ENCODE measurements at regions not wholly inside any gene's neighbourhood (a gene's known extent, or its start where the extent isn't known, plus 50 kb on each side); places are given as distances from the start of the nearest gene placed in this dataset.

- DNase-seq (ENCODE audit: low read depth, low spot score) = no peak
Measured at GRCh38 chr1:55585402-55585792, 370.2 kb upstream of the USP24 start.

- DNase-seq (ENCODE audit: low read depth, low spot score) = no peak
Measured at GRCh38 chr1:55584526-55585401, 369.6 kb upstream of the USP24 start.

- DNase-seq (ENCODE audit: low read depth, low spot score) = no peak
Measured at GRCh38 chr1:55582084-55582483, 366.9 kb upstream of the USP24 start.

- DNase-seq (ENCODE audit: low read depth, low spot score) = no peak
Measured at GRCh38 chr1:55580845-55581332, 365.7 kb upstream of the USP24 start.

- DNase-seq (ENCODE audit: low read depth, low spot score) = no peak
Measured at GRCh38 chr1:55579332-55580001, 364.3 kb upstream of the USP24 start.

GRCh38 chr1:55578646-55579045, 363.5 kb upstream of the USP24 start:
- DNase-seq (ENCODE audit: low read depth, low spot score) = no peak

GRCh38 chr1:55575571-55576279, 360.6 kb upstream of the USP24 start:
- no peak for DNase-seq (ENCODE audit: low read depth, low spot score)

GRCh38 chr1:55574691-55575225, 359.6 kb upstream of the USP24 start:
- no peak for DNase-seq (ENCODE audit: low read depth, low spot score)

- no peak for DNase-seq (ENCODE audit: low read depth, low spot score)
Measured at GRCh38 chr1:55572878-55573734, 357.9 kb upstream of the USP24 start.

- no peak for DNase-seq (ENCODE audit: low read depth, low spot score)
Measured at GRCh38 chr1:55571767-55572166, 356.6 kb upstream of the USP24 start.

- no peak for DNase-seq (ENCODE audit: low read depth, low spot score)
Measured at GRCh38 chr1:55569417-55569816, 354.3 kb upstream of the USP24 start.

- no peak for DNase-seq (ENCODE audit: low read depth, low spot score)
Measured at GRCh38 chr1:55568732-55569131, 353.6 kb upstream of the USP24 start.

- no peak for DNase-seq (ENCODE audit: low read depth, low spot score)
Measured at GRCh38 chr1:55560266-55560665, 345.1 kb upstream of the USP24 start.

GRCh38 chr1:55559842-55560241, 344.7 kb upstream of the USP24 start:
- no peak for DNase-seq (ENCODE audit: low read depth, low spot score)

GRCh38 chr1:55559161-55559611, 344.0 kb upstream of the USP24 start:
- DNase-seq (ENCODE audit: low read depth, low spot score) = no peak

GRCh38 chr1:55558515-55558914, 343.4 kb upstream of the USP24 start:
- DNase-seq (ENCODE audit: low read depth, low spot score) = no peak

GRCh38 chr1:55555956-55556725, 341.0 kb upstream of the USP24 start:
- no peak for DNase-seq (ENCODE audit: low read depth, low spot score)

- DNase-seq (ENCODE audit: low read depth, low spot score) = no peak
Measured at GRCh38 chr1:55554611-55555010, 339.4 kb upstream of the USP24 start.

- no peak for DNase-seq (ENCODE audit: low read depth, low spot score)
Measured at GRCh38 chr1:55552636-55553035, 337.5 kb upstream of the USP24 start.

GRCh38 chr1:55547405-55547804, 332.2 kb upstream of the USP24 start:
- no peak for DNase-seq (ENCODE audit: low read depth, low spot score)

All from activated CD4-positive, CD25-positive, alpha-beta regulatory T cell treated with anti-CD3 and anti-CD28 coated beads, Interleukin-2, amount 50 U/mL, for 16 hours (primary cell).